Natural killer cell (primary cell): ENCODE measurements at regions not wholly inside any gene's neighbourhood (a gene's known extent, or its start where the extent isn't known, plus 50 kb on each side); places are given as distances from the start of the nearest gene placed in this dataset.
"Not testable (repeated sequence)": the region's sequence is repeated elsewhere in the genome, so short reads cannot be mapped to it uniquely, and the experiment has no call there.

ENCODE experiments used
- ATAC-seq, 3 donors: fragments of 150-1000 bp in 2 of 3; fragments of 200-7000 bp in 1 of 3; cut with Tn5 transposase; 1 replicate in 1 of 3; 2 replicates in 2 of 3; pipeline ENCODE4 v1.10.0; 2021; ENCODE audit warnings: mild to moderate bottlenecking in 2 of 3, moderate library complexity in 2 of 3
- DNase-seq, 2 donors: peaks; one replicate each; pipeline versions ENCODE4 v3.0.0 to v3.0.0-alpha.2; 2013 to 2021; ENCODE audit warnings: mixed read lengths in 1 of 2
- H3K27ac ChIP-seq: one replicate; pipeline ENCODE4 v1.5.1; 2013; ENCODE audit warnings: mild to moderate bottlenecking, low read length
- H3K27me3 ChIP-seq: one replicate; pipeline ENCODE4 v1.6.1; 2013; ENCODE audit warnings: low read length; ENCODE audit not compliant: control insufficient read depth, insufficient read depth
- H3K36me3 ChIP-seq: one replicate; pipeline ENCODE4 v1.6.1; 2013; ENCODE audit warnings: low read length; ENCODE audit not compliant: control insufficient read depth, insufficient read depth
- H3K4me1 ChIP-seq: one replicate; pipeline ENCODE4 v1.6.1; 2013; ENCODE audit warnings: low read length; ENCODE audit not compliant: control insufficient read depth, insufficient read depth
- H3K4me3 ChIP-seq: one replicate; pipeline ENCODE4 v1.5.1; 2013; ENCODE audit warnings: low read length
- H3K9me3 ChIP-seq: one replicate; pipeline ENCODE4 v1.6.1; 2013; ENCODE audit warnings: low read length; ENCODE audit not compliant: control insufficient read depth, insufficient read depth
- H3K27ac Mint-ChIP-seq, 2 donors: one replicate each; pipeline ENCODE4 v1.8.0; 2022; ENCODE audit warnings: mild to moderate bottlenecking in 2 of 2, mixed read lengths in 2 of 2, moderate library complexity in 1 of 2
- H3K27me3 Mint-ChIP-seq, 2 donors: one replicate each; pipeline ENCODE4 v1.8.0; 2022; ENCODE audit warnings: low read depth in 2 of 2, mixed read lengths in 2 of 2
- H3K36me3 Mint-ChIP-seq: one replicate; pipeline ENCODE4 v1.8.0; 2022; ENCODE audit warnings: mixed read lengths
- H3K4me1 Mint-ChIP-seq, 2 donors: one replicate each; pipeline ENCODE4 v1.8.0; 2022; ENCODE audit warnings: mixed read lengths in 2 of 2
- H3K4me3 Mint-ChIP-seq: one replicate; pipeline ENCODE4 v1.8.0; 2022; ENCODE audit warnings: mild to moderate bottlenecking, moderate library complexity, mixed read lengths
- H3K9me3 Mint-ChIP-seq, 2 donors: one replicate each; pipeline ENCODE4 v1.8.0; 2022; ENCODE audit warnings: mixed read lengths in 2 of 2
- CTCF ChIP-seq: fragments of 200-600 bp; IDR thresholded peaks from one replicate; pipeline ENCODE4 v1.8.0; 2022; ENCODE audit warnings: antibody characterized with exemption
- WGBS: methylation state at CpG from one replicate; pipeline ENCODE4 v1.1.7; 2013; ENCODE audit warnings: missing lambda C conversion rate; ENCODE audit not compliant: insufficient coverage; 5-methylcytosine and 5-hydroxymethylcytosine counted together
- intact Hi-C: fragments of 100-400 bp; cut with micrococcal nuclease; formaldehyde crosslinking; loops from one replicate; pipeline ENCODE4 v1.14.2; 2022

GRCh38 chr2:10228611-10229365, 73.9 kb upstream of the HPCAL1 start:
- 88% methylated on average over 20 of the region's 20 CpGs for WGBS
- TF ChIP-seq CTCF = no peak

DNA sequence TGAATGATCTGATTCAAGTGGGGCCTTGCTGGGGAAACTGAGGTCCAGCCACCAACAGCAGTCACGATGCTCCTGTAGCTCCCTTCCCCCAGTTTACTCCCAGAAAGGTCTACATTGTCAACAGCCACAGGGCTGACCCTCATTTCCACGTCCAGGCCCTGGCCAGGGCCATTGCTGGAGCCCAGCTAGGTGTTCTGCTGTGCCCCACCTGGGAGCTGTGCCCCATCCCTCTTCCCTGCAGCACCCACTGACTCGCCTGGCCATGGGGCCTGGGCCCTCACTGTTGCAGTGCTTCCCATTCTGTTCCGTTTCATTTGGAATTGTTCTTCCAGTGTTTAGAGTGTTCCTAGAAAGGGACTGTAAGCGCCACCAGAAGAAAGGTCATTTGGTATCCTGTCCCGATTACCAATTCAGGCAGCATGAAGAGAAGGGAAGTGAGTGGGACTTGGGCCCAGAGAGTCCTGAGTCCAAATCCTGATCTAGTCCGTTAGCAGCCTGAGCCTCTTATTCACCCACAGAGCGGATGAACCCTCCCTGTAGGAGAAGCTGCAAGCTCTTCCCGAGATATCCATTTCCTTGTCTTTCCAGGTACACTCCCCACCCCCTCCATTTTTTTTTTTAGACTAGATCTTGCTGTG, 73.1 kb upstream of the HPCAL1 start:
- Mint-ChIP-seq H3K36me3 (no peaks in the 10 kb centered on the region), H3K4me3 (no peak overlapping the region), H3K4me1 (peaks cover 17 to 18% of the 10 kb centered on the region in 2 donors), H3K27ac (no peak overlapping the region), H3K9me3 (peaks cover 0 to 3% of the 10 kb centered on the region in 2 donors), H3K27me3 (peaks cover 0 to 7% of the 10 kb centered on the region in 2 donors)
- no peaks in the 10 kb centered on the region for H3K27me3 ChIP-seq
- ATAC-seq (no peak), DNase-seq (no peak)
- H3K9me3 ChIP-seq = no peaks in the 10 kb centered on the region
- intact Hi-C loops = no loop called here
- no peak for TF ChIP-seq CTCF
- WGBS = 81% methylated on average over 9 of the region's 9 CpGs
- H3K4me1 ChIP-seq = peaks cover 5% of the 10 kb centered on the region
- H3K27ac ChIP-seq = no peak overlapping the region
- no peak overlapping the region for H3K4me3 ChIP-seq
- H3K36me3 ChIP-seq = no peaks in the 10 kb centered on the region

More at GRCh38 chr2:10228611-10229365, 73.9 kb upstream of the HPCAL1 start:
- Mint-ChIP-seq H3K4me1 (peaks cover 14% of the 10 kb centered on the region in 2 donors), H3K27me3 (peaks cover 0 to 7% of the 10 kb centered on the region in 2 donors), H3K36me3 (no peaks in the 10 kb centered on the region), H3K27ac (no peak overlapping the region), H3K4me3 (no peak overlapping the region), H3K9me3 (peaks cover 0 to 3% of the 10 kb centered on the region in 2 donors)
- intact Hi-C loops = no loop called here
- Histone ChIP-seq H3K4me3 (no peak overlapping the region), H3K4me1 (peaks cover 5% of the 10 kb centered on the region), H3K9me3 (no peaks in the 10 kb centered on the region), H3K27me3 (no peaks in the 10 kb centered on the region), H3K36me3 (no peaks in the 10 kb centered on the region), H3K27ac (no peak overlapping the region)
- no peak for ATAC-seq
- DNase-seq = no peak

- Histone ChIP-seq H3K4me3 (no peak overlapping the region), H3K9me3 (no peaks in the 10 kb centered on the region), H3K36me3 (no peaks in the 10 kb centered on the region), H3K4me1 (peaks cover 14% of the 10 kb centered on the region), H3K27ac (no peak overlapping the region), H3K27me3 (no peaks in the 10 kb centered on the region)
- no peaks in the 10 kb centered on the region for H3K36me3 Mint-ChIP-seq
- peaks cover 21 to 24% of the 10 kb centered on the region in 2 donors for H3K4me1 Mint-ChIP-seq
- intact Hi-C loops = no loop called here
- no peak for DNase-seq
- ATAC-seq = no peak
- no peak overlapping the region for H3K4me3 Mint-ChIP-seq
- TF ChIP-seq CTCF = no peak
- peaks cover 0 to 7% of the 10 kb centered on the region in 2 donors for H3K27me3 Mint-ChIP-seq
- no peak overlapping the region for H3K27ac Mint-ChIP-seq
- WGBS = 90% methylated on average over 5 of the region's 5 CpGs
- peaks cover 0 to 3% of the 10 kb centered on the region in 2 donors for H3K9me3 Mint-ChIP-seq
Observed at GRCh38 chr2:10230499-10230898, 72.2 kb upstream of the HPCAL1 start.

- H3K4me1 ChIP-seq = peaks cover 18% of the 10 kb centered on the region
- DNase-seq, ATAC-seq, H3K27me3 ChIP-seq, H3K27me3 Mint-ChIP-seq, H3K4me3 ChIP-seq, H3K36me3 Mint-ChIP-seq, H3K9me3 ChIP-seq, H3K36me3 ChIP-seq, intact Hi-C loops, H3K27ac Mint-ChIP-seq, H3K9me3 Mint-ChIP-seq, H3K4me3 Mint-ChIP-seq, H3K27ac ChIP-seq: not testable (repeated sequence)
- H3K4me1 Mint-ChIP-seq = peaks cover 25 to 28% of the 10 kb centered on the region in 2 donors
- 91% methylated on average over 11 of the region's 11 CpGs for WGBS
Observed at GRCh38 chr2:10230921-10231320, 71.8 kb upstream of the HPCAL1 start.
